HEK293T (cell line): ENCODE measurements at regions not wholly inside any gene's neighbourhood (a gene's known extent, or its start where the extent isn't known, plus 50 kb on each side); places are given as distances from the start of the nearest gene placed in this dataset.

Source experiments
- BHLHE40 ChIP-seq: fragments of 450-650 bp; IDR thresholded peaks from 2 replicates; pipeline ENCODE4 v1.6.1; 2016; ENCODE audit warnings: mild to moderate bottlenecking, moderate library complexity, borderline replicate concordance
- FOXK2 ChIP-seq: fragments of 450-650 bp; IDR thresholded peaks from 2 replicates; pipeline ENCODE4 v1.6.1; 2016; ENCODE audit warnings: mild to moderate bottlenecking
- NFRKB ChIP-seq: fragments of 450-650 bp; IDR thresholded peaks from 2 replicates; pipeline ENCODE4 v1.6.1; 2016; ENCODE audit warnings: mild to moderate bottlenecking, moderate library complexity
- SP1 ChIP-seq: fragments of 450-650 bp; IDR thresholded peaks from 2 replicates; pipeline ENCODE4 v1.6.1; 2017
- SUZ12 ChIP-seq: fragments of 450-650 bp; IDR thresholded peaks from 2 replicates; pipeline ENCODE4 v1.6.1; 2016; ENCODE audit warnings: mild to moderate bottlenecking
- ZNF384 ChIP-seq: fragments of 450-650 bp; IDR thresholded peaks from 2 replicates; pipeline ENCODE4 v1.6.1; 2016

DNA sequence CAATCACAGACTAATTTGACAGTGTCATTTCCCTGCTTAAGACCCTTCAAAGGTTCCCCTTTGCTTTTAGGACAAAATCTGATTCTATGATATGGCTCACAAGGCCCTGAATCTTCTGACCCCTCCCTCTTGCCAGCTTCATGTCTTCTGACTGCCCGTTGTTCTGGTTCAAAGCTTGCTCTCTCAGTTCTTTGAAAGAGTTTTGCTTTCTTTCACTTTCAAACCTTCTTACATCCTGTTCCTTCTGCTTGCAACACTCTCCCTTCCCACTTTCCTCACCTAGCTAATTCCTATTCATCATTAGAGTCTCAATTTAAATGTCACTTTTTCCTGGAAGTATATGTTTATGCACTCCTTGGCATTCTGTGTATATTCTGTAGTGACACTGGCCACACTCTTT, 299.2 kb downstream of the IDS start:
- TF ChIP-seq ZNF384 (no peak), NFRKB (no peak), SUZ12 (no peak), SP1 (no peak), FOXK2 (no peak), BHLHE40 (no peak)
